Nucleus accumbens (tissue), 56 donors: ENCODE measurements at regions not wholly inside any gene's neighbourhood (a gene's known extent, or its start where the extent isn't known, plus 50 kb on each side); places are given as distances from the start of the nearest gene placed in this dataset.

Experiments
- DNase-seq, 56 donors: peaks; one replicate each; lab custom pipeline; 2025; lab: John Stamatoyannopoulos, UW

DNA sequence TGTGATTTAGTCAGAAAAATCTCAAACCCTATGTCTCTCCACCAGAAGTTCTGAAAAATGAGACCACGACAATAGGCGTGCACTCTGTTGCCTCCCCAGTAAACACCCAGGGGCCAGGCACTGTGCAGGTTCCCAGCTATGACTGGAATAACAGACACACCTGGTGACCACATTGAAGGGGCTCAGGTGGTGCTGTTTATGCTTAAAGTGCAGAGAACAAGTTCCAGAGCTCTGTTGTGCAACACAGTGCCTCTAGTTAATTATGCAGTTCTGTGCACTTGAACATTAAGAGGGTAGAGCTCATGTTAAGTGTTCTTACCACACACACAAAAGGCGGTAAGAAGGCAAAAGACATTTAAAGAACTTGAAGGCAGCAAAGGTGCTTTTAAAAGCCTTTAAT lies 52.6 kb upstream of the AFF3 start:
- DNase-seq: no peak

DNA sequence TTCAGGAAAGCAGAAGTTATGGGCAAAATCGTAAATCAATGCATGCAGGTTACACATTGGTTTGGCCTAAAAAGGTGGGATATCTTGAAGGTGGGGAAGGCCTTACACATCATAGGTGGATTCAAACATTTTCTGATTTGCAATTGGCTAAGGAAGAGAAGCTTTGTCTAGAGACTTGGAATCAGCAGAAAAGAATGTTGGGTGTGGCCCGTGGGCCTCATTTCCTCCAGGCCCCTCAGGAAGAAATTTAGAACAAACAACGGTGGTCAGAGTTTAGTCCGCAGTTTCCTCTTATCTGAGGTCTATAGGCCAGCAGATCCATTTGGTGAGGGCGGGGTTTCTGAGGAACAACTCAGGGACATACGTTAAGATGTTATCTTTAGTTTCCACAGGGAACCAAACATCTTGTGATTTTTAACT lies 50.9 kb upstream of the AFF3 start:
- no peak for DNase-seq

DNA sequence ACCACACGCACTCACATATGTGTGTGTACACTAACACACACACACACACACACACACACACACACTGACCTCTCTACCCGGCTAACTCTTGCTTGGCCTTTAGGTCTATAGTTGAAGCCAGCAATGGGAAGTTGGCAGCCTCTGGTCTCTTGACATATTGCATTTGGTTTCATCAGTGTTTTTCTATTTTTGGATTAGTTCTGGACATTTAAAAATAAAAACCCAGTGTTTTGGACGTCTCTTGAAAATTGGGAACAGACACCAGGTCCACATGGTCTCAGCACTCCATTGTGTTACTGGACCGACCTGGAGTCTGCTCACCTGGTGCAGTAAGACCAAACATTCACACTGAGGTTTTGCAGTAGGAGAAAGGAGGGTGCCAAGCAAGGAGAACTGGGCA lies 50.4 kb upstream of the AFF3 start:
- no peak for DNase-seq

DNA sequence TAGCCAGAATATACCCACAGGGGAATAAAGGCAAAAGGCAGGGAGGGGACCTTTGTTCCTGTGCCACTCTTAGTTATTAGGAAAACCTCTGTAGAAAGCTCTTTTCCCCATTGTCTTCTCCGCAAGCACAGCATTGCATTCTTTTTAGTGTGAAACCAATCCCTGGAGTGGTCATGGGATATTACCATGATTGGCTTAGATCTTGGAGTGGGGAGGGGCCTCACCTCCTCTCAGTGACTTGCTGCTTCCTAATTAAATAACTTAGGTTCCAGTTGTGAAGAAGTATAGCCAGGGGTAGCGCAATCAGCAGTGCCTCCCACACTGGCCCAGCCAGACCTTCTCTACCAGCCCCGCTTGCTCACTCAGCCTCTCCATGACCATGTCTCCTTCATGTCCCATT lies 49.9 kb upstream of the AFF3 start:
- no peak for DNase-seq
